HAP-1 (cell line): ENCODE measurements at regions not wholly inside any gene's neighbourhood (a gene's known extent, or its start where the extent isn't known, plus 50 kb on each side); places are given as distances from the start of the nearest gene placed in this dataset.

ENCODE experiments used
- DNase-seq, 2 experiments: peaks; one replicate each; pipeline ENCODE4 v3.0.0-alpha.2; 2016 to 2020; ENCODE audit warnings: low spot score in 2 of 2
- H3K27me3 ChIP-seq: fragments of 250-450 bp; sonication (Bioruptor Pico); 2 replicates; pipeline ENCODE4 v1.5.1; 2020; ENCODE audit warnings: low read depth, mild to moderate bottlenecking, moderate library complexity
- H3K36me3 ChIP-seq: fragments of 250-450 bp; sonication (Bioruptor Pico); replicated peaks from 2 replicates; pipeline ENCODE4 v1.5.1; 2020; ENCODE audit warnings: mild to moderate bottlenecking
- H3K4me1 ChIP-seq: fragments of 250-450 bp; sonication (Bioruptor Pico); 2 replicates; pipeline ENCODE4 v1.5.1; 2020; ENCODE audit warnings: mild to moderate bottlenecking
- H3K4me3 ChIP-seq: fragments of 250-450 bp; sonication (Bioruptor Pico); 2 replicates; pipeline ENCODE4 v1.5.1; 2020; ENCODE audit warnings: mild to moderate bottlenecking, moderate library complexity
- H3K9me3 ChIP-seq: fragments of 250-450 bp; sonication (Bioruptor Pico); 2 replicates; pipeline ENCODE4 v1.5.1; 2020; ENCODE audit warnings: mild to moderate bottlenecking, moderate library complexity
- in situ Hi-C: fragments of 300-500 bp; cut with MboI; formaldehyde crosslinking; loops from 3 replicates; pipeline ENCODE4 v1.14.3; 2020; ENCODE audit warnings: low sequenced_read_pairs, inconsistent platforms, mixed read lengths

DNA sequence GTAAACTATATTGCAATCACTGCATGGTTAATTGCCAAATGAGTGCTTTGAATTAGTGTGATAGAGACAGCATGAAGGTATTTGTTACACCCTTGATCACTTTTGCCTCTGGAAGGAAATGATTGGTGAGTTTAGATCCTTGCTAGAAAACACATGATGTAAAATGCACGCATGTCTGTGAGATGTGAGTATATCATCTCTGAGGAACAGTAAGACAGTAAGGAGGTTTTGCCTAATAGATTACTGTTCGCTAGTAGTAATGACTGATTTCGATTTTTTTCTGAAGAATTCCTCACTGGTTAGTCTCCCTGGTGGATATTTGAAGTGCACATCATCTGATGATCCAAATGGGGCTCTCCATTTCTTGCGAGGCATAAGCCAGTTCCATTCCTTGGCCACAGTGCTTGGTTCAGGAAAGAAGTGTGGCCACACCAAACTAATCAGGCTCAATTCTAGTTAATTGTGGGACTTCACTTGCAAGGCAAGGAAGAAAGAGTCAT, 156.4 kb upstream of the ADRA1B start:
- DNase-seq = no peak
- no peaks in the 10 kb centered on the region for H3K36me3 ChIP-seq
- H3K9me3 ChIP-seq = no peaks in the 10 kb centered on the region
- no peaks in the 10 kb centered on the region; the same call in 1 of the 2 replicates for H3K27me3 ChIP-seq
- in situ Hi-C loops = no loop called here
- H3K4me1 ChIP-seq = no peaks in the 10 kb centered on the region
- H3K4me3 ChIP-seq = no peak overlapping the region

GRCh38 chr5:159762921-159763320, 153.4 kb upstream of the ADRA1B start:
- no peaks in the 10 kb centered on the region for H3K36me3 ChIP-seq
- in situ Hi-C loops = no loop called here
- H3K4me1 ChIP-seq = no peaks in the 10 kb centered on the region
- H3K27me3 ChIP-seq = no peaks in the 10 kb centered on the region; the same call in 1 of the 2 replicates
- H3K9me3 ChIP-seq = no peaks in the 10 kb centered on the region
- DNase-seq = no peak
- no peak overlapping the region for H3K4me3 ChIP-seq

DNA sequence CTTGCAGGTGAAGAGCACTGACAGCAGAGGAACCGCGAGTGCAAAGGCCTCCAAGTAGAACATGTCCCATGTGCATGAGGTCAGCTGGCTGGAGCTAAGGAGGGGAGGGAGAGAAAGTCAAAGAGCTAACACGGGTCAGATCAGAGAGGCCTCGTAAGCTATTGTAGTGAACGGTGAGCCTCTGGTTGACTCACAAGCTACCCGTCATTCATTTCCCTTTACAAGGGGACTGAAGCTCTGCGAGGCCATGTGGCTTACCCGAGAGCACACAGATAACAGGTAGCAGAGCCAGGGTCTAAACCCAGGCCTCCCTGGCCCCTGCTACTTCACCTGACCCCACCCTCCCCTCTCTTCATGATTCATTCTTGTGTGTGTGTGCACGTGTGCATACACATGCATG, 152.7 kb upstream of the ADRA1B start:
- no peak for DNase-seq
- H3K4me3 ChIP-seq = no peak overlapping the region
- in situ Hi-C loops = no loop called here

GRCh38 chr5:159764283-159765134, 151.8 kb upstream of the ADRA1B start:
- H3K36me3 ChIP-seq = no peaks in the 10 kb centered on the region
- no peaks in the 10 kb centered on the region for H3K27me3 ChIP-seq
- no peak overlapping the region for H3K4me3 ChIP-seq
- H3K9me3 ChIP-seq = no peaks in the 10 kb centered on the region
- no peak for DNase-seq
- H3K4me1 ChIP-seq = no peaks in the 10 kb centered on the region
- in situ Hi-C loops = no loop called here

More for the DNA sequence above, 152.7 kb upstream of the ADRA1B start:
- no peaks in the 10 kb centered on the region for H3K36me3 ChIP-seq
- no peaks in the 10 kb centered on the region for H3K9me3 ChIP-seq
- H3K27me3 ChIP-seq = no peaks in the 10 kb centered on the region
- H3K4me1 ChIP-seq = no peaks in the 10 kb centered on the region

DNA sequence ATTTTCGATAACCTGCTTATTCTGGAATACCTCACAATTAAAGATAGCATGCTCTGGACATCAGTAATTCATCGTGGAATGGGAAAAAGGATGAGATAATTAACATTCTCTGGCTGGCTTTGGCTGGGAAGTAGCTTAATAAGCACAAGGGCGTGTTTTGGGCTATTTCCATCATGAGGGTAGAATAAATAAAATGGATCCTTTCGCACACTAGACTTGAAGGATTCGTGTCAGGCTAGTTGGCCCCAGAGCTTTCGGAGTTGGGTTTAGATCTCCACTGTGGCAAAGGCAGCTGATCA, 151.2 kb upstream of the ADRA1B start:
- Histone ChIP-seq H3K4me1 (no peaks in the 10 kb centered on the region), H3K36me3 (no peaks in the 10 kb centered on the region), H3K4me3 (no peak overlapping the region), H3K27me3 (no peaks in the 10 kb centered on the region), H3K9me3 (no peaks in the 10 kb centered on the region)
- in situ Hi-C loops = no loop called here
- DNase-seq = no peak

DNA sequence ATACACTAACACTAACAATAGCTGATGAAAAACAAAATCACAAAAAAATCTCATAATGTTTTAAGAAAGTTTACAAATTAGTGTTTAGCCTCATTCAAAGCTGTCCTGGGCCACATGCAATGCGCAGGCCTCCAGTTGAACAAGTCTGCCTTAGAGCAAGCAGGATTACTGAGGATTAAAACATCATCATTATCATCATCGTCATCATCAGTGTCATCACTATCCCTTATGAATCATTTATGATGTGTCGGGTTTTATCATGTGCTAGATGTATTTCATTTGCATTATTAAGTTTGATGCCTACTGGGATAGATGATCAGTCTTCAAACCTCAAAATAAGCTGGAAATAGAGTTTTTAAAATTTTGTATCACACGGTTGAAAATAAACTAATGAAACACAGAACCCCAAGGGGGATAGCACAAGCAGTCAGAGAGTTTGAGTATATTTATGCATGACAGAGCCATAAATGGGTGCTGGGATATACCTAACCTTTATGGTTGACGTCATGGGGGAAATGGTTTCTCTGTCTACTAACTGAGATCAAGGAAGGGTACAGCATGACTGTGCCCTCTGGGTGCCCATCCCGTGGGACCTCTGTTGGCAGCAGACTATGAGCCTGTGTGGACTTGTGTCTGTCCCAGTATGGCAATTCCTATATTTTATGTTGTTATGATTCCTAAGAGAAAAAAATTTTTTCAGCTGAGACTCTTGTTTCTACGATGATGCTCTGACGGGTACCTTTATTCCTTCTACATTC, 150.3 kb upstream of the ADRA1B start:
- in situ Hi-C loops = no loop called here
- no peak overlapping the region for H3K4me3 ChIP-seq
- H3K36me3 ChIP-seq = no peaks in the 10 kb centered on the region
- no peaks in the 10 kb centered on the region for H3K4me1 ChIP-seq
- no peaks in the 10 kb centered on the region for H3K9me3 ChIP-seq
- H3K27me3 ChIP-seq = no peaks in the 10 kb centered on the region
- no peak for DNase-seq

- no peaks in the 10 kb centered on the region for H3K4me1 ChIP-seq
- in situ Hi-C loops = no loop called here
- H3K36me3 ChIP-seq = no peaks in the 10 kb centered on the region
- no peak overlapping the region for H3K4me3 ChIP-seq
- no peaks in the 10 kb centered on the region; the same call in 1 of the 2 replicates for H3K27me3 ChIP-seq
- peak; percentile 15 to 17 for DNase-seq
- H3K9me3 ChIP-seq = no peaks in the 10 kb centered on the region
These were observed 148.0 kb upstream of the ADRA1B start for GRCh38 chr5:159768243-159768642.

DNA sequence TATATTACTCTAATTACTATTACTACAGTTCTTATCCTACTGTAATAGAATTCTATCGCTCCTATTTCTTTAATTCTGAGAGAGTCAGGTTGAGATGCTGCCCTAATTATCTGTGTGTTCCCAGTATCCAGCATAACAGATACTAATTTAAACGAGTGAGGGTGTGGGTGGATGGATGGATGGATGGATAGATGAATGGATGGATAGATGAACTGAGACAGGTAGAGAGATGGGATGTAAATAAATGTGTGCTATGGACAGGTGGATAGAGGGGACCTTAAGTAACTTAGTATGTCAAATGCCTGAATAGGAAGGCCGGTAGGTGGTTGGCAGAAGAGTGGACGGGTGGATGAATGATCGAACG, 143.6 kb upstream of the ADRA1B start:
- no peaks in the 10 kb centered on the region for H3K36me3 ChIP-seq
- no peak for DNase-seq
- H3K4me1 ChIP-seq = no peaks in the 10 kb centered on the region
- peaks cover 11% of the 10 kb centered on the region for H3K27me3 ChIP-seq
- no peaks in the 10 kb centered on the region for H3K9me3 ChIP-seq
- in situ Hi-C loops = no loop called here
- no peak overlapping the region for H3K4me3 ChIP-seq

GRCh38 chr5:159773062-159773924, 143.0 kb upstream of the ADRA1B start:
- no peaks in the 10 kb centered on the region for H3K36me3 ChIP-seq
- peak overlapping the region; percentile 4; the same call in 1 of the 2 replicates for H3K4me3 ChIP-seq
- no peaks in the 10 kb centered on the region for H3K4me1 ChIP-seq
- peaks cover 11% of the 10 kb centered on the region for H3K27me3 ChIP-seq
- in situ Hi-C loops = no loop called here
- H3K9me3 ChIP-seq = no peaks in the 10 kb centered on the region
- DNase-seq = peak in 1 of 2 experiments; percentile 48

DNA sequence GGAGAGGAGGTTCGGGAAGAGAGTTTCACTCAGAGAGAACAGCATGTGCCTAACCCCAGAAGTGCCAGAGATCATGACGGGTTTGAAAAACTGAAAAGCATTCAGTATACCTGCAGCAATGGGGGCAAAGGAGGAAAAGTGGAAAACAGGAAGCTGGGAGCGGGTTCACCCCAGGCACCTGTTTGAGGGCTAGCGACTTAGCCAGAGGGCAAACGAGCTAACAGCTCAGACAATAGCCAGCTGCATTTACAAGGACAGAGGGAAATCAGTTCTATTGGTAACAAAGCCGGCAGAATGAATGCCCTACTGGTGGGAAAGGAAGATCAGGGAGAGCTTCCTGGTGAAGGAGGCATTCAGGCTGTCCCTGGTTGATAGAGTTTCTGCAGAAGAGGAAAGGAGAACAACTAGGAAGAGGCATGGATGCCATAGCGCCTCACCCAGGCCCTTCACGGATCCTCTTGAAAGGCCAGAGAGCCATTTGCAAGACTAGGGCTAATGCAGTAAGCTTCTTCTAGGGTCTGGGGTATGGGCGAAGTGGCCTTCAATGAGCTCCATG, 141.7 kb upstream of the ADRA1B start:
- Histone ChIP-seq H3K9me3 (no peaks in the 10 kb centered on the region), H3K4me1 (no peaks in the 10 kb centered on the region), H3K4me3 (no peak overlapping the region), H3K27me3 (peaks cover 11% of the 10 kb centered on the region), H3K36me3 (no peaks in the 10 kb centered on the region)
- in situ Hi-C loops = no loop called here
- DNase-seq = no peak

DNA sequence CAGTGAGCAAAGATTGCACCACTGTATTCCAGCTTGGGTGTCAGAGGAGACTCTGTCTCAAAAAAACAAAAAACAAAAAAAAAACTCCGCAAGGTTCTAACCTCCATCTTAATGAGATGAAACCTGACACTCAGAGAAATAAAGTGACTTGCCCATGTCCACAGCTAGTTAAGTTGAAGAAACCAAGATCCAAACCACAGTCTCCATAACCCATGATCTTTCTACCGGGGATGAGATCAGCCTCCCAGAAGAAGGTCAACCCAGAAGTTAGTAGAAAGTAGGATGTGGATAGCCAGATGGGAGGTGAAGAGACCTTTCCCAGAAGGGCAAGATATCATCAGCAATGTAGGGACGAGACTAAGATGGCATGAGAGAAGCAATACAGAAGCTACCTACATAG, 140.4 kb upstream of the ADRA1B start:
- Histone ChIP-seq H3K36me3 (no peaks in the 10 kb centered on the region), H3K9me3 (no peaks in the 10 kb centered on the region), H3K27me3 (peaks cover 11% of the 10 kb centered on the region), H3K4me3 (no peak overlapping the region), H3K4me1 (no peaks in the 10 kb centered on the region)
- in situ Hi-C loops = no loop called here
- DNase-seq = no peak

DNA sequence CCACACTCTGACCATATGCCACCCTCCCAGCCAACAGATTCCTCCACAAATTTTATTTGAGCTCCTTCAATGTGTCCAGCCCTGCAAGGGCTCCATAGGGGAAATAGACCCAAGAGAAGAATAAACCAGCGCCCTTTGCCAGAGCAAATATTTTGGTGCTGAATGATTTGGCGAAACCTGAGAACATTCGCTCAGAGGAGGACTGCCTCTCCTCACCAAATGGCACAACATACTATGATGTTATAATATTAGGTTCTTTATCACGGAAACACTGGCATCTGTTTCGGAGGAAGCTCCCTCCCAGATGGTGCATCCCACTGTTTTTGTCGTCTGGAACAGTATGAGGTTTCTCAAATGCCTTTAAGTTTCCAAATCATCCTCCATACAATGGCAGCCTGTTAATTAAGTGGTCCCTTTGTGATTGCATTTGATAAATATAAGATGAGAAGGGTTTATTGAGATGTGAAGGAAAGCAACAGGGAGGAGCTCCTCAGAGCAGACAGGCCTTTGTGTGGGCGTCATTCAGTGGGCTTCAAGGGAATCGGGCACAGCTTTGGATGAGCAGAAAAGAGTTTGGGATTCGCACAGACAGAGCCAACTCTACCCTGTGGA, 139.1 kb upstream of the ADRA1B start:
- no peaks in the 10 kb centered on the region for H3K9me3 ChIP-seq
- DNase-seq = no peak
- H3K27me3 ChIP-seq = peaks cover 11% of the 10 kb centered on the region
- H3K4me3 ChIP-seq = no peak overlapping the region
- no peaks in the 10 kb centered on the region for H3K36me3 ChIP-seq
- in situ Hi-C loops = no loop called here
- no peaks in the 10 kb centered on the region for H3K4me1 ChIP-seq

DNA sequence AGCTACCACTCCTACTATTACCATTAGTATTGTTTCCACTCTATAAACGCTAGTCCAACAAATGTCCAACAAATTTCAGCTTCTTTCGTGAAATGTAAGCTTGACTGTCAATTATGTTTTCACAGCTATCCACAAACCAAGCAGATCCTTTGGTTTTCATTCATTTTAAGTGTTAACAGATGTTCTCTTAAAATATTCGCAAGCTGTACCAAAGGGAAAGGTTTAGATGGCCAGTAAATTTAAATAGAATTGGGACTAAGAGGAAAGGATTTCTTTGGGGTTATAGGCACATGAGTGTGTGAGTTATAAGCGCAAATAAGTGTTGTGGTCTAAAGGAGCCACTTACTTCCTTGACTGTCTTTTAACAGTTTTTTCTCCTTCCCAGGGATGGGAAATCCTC, 136.8 kb upstream of the ADRA1B start:
- H3K4me1 ChIP-seq = no peaks in the 10 kb centered on the region
- DNase-seq = no peak
- no peaks in the 10 kb centered on the region for H3K9me3 ChIP-seq
- peaks cover 4% of the 10 kb centered on the region; the same call in 1 of the 2 replicates for H3K27me3 ChIP-seq
- H3K36me3 ChIP-seq = no peaks in the 10 kb centered on the region
- in situ Hi-C loops = no loop called here
- no peak overlapping the region for H3K4me3 ChIP-seq
